Middle frontal gyrus (tissue), 1 donor: ENCODE measurements at regions not wholly inside any gene's neighbourhood (a gene's known extent, or its start where the extent isn't known, plus 50 kb on each side); places are given as distances from the start of the nearest gene placed in this dataset.

ENCODE experiments used
- DNase-seq: peaks from one replicate; pipeline ENCODE4 v3.0.0-alpha.2; 2015; ENCODE audit warnings: low spot score; ENCODE audit errors: extremely low spot score

- no peak for DNase-seq
Observed at GRCh38 chr11:115078461-115079438, 400.4 kb downstream of the NXPE2 start.

- no peak for DNase-seq
Observed at GRCh38 chr11:115080923-115081680, 402.8 kb downstream of the NXPE2 start.

GRCh38 chr11:115081972-115082371, 403.6 kb downstream of the NXPE2 start:
- no peak for DNase-seq

GRCh38 chr11:115083144-115083806, 404.9 kb downstream of the NXPE2 start:
- no peak for DNase-seq

GRCh38 chr11:115084231-115084630, 405.9 kb downstream of the NXPE2 start:
- no peak for DNase-seq

GRCh38 chr11:115085461-115086210, 407.3 kb downstream of the NXPE2 start:
- DNase-seq: no peak

GRCh38 chr11:115087791-115088190, 409.5 kb downstream of the NXPE2 start:
- DNase-seq: no peak

- no peak for DNase-seq
Observed at GRCh38 chr11:115092516-115092915, 411.7 kb downstream of the CADM1 start.

- DNase-seq: no peak
Observed at GRCh38 chr11:115097796-115098408, 406.3 kb downstream of the CADM1 start.

- DNase-seq: no peak
Observed at GRCh38 chr11:115100706-115101105, 403.5 kb downstream of the CADM1 start.

- no peak for DNase-seq
Observed at GRCh38 chr11:115103921-115104320, 400.3 kb downstream of the CADM1 start.

GRCh38 chr11:115104851-115105453, 399.3 kb downstream of the CADM1 start:
- DNase-seq: no peak

- no peak for DNase-seq
Observed at GRCh38 chr11:115111066-115111465, 393.1 kb downstream of the CADM1 start.

- DNase-seq: no peak
Observed at GRCh38 chr11:115112754-115113153, 391.5 kb downstream of the CADM1 start.

GRCh38 chr11:115117956-115118493, 386.2 kb downstream of the CADM1 start:
- no peak for DNase-seq

- DNase-seq: no peak
Observed at GRCh38 chr11:115119146-115119545, 385.1 kb downstream of the CADM1 start.
